GM23248 (cell line): ENCODE measurements at regions not wholly inside any gene's neighbourhood (a gene's known extent, or its start where the extent isn't known, plus 50 kb on each side); places are given as distances from the start of the nearest gene placed in this dataset.

Experiments used
- DNase-seq: peaks from one replicate; pipeline ENCODE4 v3.0.0-alpha.2; 2015
- H2AFZ ChIP-seq: fragments of 200-600 bp; sonication (generic); 2 replicates; pipeline ENCODE4 v1.6.1; 2016; ENCODE audit warnings: antibody characterized with exemption
- H3F3A ChIP-seq: fragments of 200-600 bp; sonication (generic); 2 replicates; pipeline ENCODE4 v1.6.1; 2016; ENCODE audit warnings: mild to moderate bottlenecking, antibody characterized with exemption, mixed run types; ENCODE audit not compliant: insufficient read depth
- H3K27ac ChIP-seq: fragments of 200-600 bp; sonication (generic); 2 replicates; pipeline ENCODE4 v1.5.1; 2016; ENCODE audit warnings: mild to moderate bottlenecking
- H3K27me3 ChIP-seq: fragments of 200-600 bp; sonication (generic); replicated peaks from 2 replicates; pipeline ENCODE4 v1.6.1; 2016; ENCODE audit warnings: mild to moderate bottlenecking; ENCODE audit not compliant: insufficient read depth
- H3K36me3 ChIP-seq: fragments of 200-600 bp; sonication (generic); 2 replicates; pipeline ENCODE4 v1.6.1; 2016; ENCODE audit warnings: low read depth, mild to moderate bottlenecking
- H3K4me1 ChIP-seq: fragments of 200-600 bp; sonication (generic); 2 replicates; pipeline ENCODE4 v1.6.1; 2016; ENCODE audit warnings: mild to moderate bottlenecking; ENCODE audit not compliant: insufficient read depth
- H3K4me2 ChIP-seq: fragments of 200-600 bp; sonication (generic); one replicate; pipeline ENCODE4 v1.6.1; 2016; ENCODE audit warnings: mild to moderate bottlenecking; ENCODE audit not compliant: unreplicated experiment
- H3K4me3 ChIP-seq: fragments of 200-600 bp; sonication (generic); 2 replicates; pipeline ENCODE4 v1.5.1; 2016; ENCODE audit warnings: mild to moderate bottlenecking
- H3K79me2 ChIP-seq: fragments of 200-600 bp; sonication (generic); 2 replicates; pipeline ENCODE4 v1.6.1; 2016; ENCODE audit warnings: mild to moderate bottlenecking; ENCODE audit not compliant: insufficient read depth
- H3K9ac ChIP-seq: fragments of 200-600 bp; sonication (generic); 2 replicates; pipeline ENCODE4 v1.6.1; 2016; ENCODE audit warnings: mild to moderate bottlenecking
- H3K9me2 ChIP-seq: fragments of 200-600 bp; sonication (generic); 2 replicates; pipeline ENCODE4 v1.6.1; 2016; ENCODE audit warnings: mixed run types, mild to moderate bottlenecking, moderate library complexity; ENCODE audit not compliant: insufficient read depth
- H3K9me3 ChIP-seq: fragments of 200-600 bp; sonication (generic); one replicate; pipeline ENCODE4 v1.6.1; 2017; ENCODE audit warnings: low read depth
- H4K20me1 ChIP-seq: fragments of 200-600 bp; sonication (generic); 2 replicates; pipeline ENCODE4 v1.6.0; 2016; ENCODE audit not compliant: insufficient read depth
- EZH2 ChIP-seq: fragments of 200-600 bp; sonication (generic); IDR thresholded peaks from 2 replicates; pipeline ENCODE4 v1.6.1; 2018; ENCODE audit warnings: antibody characterized with exemption, mild to moderate bottlenecking; ENCODE audit not compliant: insufficient read depth, poor library complexity, severe bottlenecking
- EZH2phosphoT487 ChIP-seq: fragments of 200-600 bp; sonication (generic); IDR thresholded peaks from 2 replicates; pipeline ENCODE4 v1.6.1; 2018; ENCODE audit warnings: antibody characterized with exemption, moderate library complexity, mild to moderate bottlenecking, low read depth; ENCODE audit not compliant: insufficient read depth
- WGBS, 2 experiments: methylation state at CpG; one replicate each; pipeline ENCODE4 v1.1.6; 2015 to 2017; ENCODE audit warnings: low lambda C conversion rate in 2 of 2, low coverage in 1 of 2; ENCODE audit errors: missing lambda C conversion rate in 2 of 2; 5-methylcytosine and 5-hydroxymethylcytosine counted together
- in situ Hi-C: fragments of 300-500 bp; cut with MboI; formaldehyde crosslinking; loops from 2 replicates; pipeline ENCODE4 v1.15.0; 2020

DNA sequence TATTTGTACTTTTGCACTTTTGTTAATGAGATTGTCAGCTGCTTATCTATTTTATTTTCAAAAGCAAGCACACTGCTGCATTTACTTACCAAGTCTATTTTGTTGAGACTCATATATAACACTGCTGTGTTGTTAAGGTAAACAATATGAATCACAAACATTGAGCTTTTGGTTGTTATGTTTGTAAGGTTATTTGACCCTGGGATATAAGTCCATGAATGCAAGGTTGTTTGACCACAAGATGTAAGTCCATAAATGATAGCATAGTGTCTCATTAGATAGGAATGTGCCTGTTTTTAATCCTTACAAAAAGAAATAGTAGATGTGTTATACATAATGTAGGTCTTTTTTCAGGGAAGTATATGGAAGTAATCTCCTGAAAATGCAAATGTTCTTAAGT, 845.9 kb downstream of the CDH9 start:
- Histone ChIP-seq H3K36me3 (no peaks in the 10 kb centered on the region), H3K4me3 (no peak overlapping the region), H3K9me3 (no peaks in the 10 kb centered on the region), H3K9me2 (no peaks in the 10 kb centered on the region), H3K9ac (no peak overlapping the region), H3K4me2 (no peak overlapping the region), H3K4me1 (no peaks in the 10 kb centered on the region), H3K27ac (no peak overlapping the region), H2AFZ (no peak overlapping the region), H4K20me1 (no peaks in the 10 kb centered on the region), H3F3A (no peaks in the 10 kb centered on the region), H3K79me2 (no peaks in the 10 kb centered on the region), H3K27me3 (no peaks in the 10 kb centered on the region)
- no peak for DNase-seq
- in situ Hi-C loops = no loop called here
- TF ChIP-seq EZH2 = no peak
- TF ChIP-seq EZH2phosphoT487 = no peak

DNA sequence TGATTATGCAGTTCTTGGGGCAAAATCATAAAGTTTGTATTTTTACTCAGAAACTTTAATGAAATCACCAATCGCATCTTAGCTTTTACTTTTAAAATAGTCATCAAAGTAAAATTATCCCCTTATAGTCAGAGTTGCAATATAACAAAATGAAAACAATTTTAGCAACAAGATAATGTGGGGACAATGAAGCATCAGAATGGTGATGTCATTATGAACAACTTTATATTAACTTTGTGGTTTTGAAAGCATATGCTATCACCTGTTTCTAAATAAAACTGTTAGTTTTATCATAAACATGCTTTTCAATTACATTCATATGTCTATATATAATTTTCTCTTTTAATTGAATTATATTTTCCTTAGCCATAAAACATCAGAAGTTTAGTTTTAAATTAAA, 856.8 kb downstream of the CDH9 start:
- Histone ChIP-seq H2AFZ (no peak overlapping the region), H3K79me2 (no peaks in the 10 kb centered on the region), H3K9me3 (peaks cover 3% of the 10 kb centered on the region), H3K27me3 (no peaks in the 10 kb centered on the region), H3F3A (no peaks in the 10 kb centered on the region), H3K4me2 (no peak overlapping the region), H3K4me3 (no peak overlapping the region), H3K36me3 (no peaks in the 10 kb centered on the region), H3K27ac (no peak overlapping the region), H3K9ac (no peak overlapping the region), H4K20me1 (no peaks in the 10 kb centered on the region), H3K4me1 (no peaks in the 10 kb centered on the region), H3K9me2 (no peaks in the 10 kb centered on the region)
- no peak for DNase-seq
- TF ChIP-seq EZH2phosphoT487 = no peak
- TF ChIP-seq EZH2 = no peak
- 69 to 84% methylated on average over 1 of the region's 1 CpG for WGBS, 2 experiments
- in situ Hi-C loops = no loop called here

DNA sequence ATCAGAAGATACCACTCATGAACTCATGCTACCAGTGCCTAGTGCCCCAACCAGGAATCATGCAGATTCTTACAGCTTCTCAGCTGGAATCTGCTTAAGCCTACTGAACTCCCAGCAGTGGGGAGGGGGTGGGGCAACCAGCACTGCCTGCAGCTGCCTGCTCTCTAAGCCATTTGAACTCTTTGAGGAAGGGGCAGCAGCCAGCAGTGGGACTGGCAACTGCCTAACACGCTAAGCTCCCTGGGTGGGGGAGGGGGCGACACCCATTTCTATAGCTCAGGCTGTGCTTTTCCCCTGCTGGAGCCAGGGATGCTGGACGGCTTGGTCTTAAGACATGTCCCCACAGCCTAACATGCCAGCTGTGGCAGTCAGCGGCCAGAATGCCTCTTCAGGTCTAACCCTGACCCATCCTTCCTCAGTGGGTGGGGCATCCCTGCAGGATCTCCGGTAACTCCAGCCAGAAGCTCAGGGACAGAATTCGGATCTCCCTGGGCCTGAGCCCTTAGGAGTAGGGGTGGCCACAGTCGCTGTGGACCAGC, 889.7 kb downstream of the CDH9 start:
- no peak for DNase-seq
- 43 to 50% methylated on average over 5 to 7 of the region's 7 CpGs for WGBS, 2 experiments
- TF ChIP-seq EZH2 (no peak), EZH2phosphoT487 (no peak)

DNA sequence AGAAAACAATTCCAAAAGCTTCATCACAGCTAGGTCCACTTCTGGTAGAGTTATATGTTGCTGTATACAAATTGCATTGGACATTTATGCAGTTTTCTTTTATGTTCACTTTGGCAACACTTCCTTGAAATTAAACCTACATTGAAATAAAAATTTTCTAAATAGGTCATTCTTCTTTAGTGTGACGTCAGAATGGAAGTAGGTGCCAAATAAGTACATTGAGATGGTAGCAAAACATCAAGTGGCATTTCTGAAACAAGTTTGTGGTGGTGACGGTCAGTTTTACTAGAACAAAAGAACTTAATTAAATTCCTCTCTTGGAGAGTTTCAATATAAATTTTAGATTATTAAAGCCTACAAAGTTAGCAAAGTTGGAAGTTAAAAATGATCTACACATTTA, 895.1 kb downstream of the CDH9 start:
- no peak overlapping the region for H3K9ac ChIP-seq
- no peaks in the 10 kb centered on the region for H4K20me1 ChIP-seq
- no peaks in the 10 kb centered on the region for H3K36me3 ChIP-seq
- no peaks in the 10 kb centered on the region for H3K9me2 ChIP-seq
- H3K4me1 ChIP-seq = no peaks in the 10 kb centered on the region
- no peak for TF ChIP-seq EZH2
- no peak for TF ChIP-seq EZH2phosphoT487
- H3K9me3 ChIP-seq = no peaks in the 10 kb centered on the region
- H3K4me3 ChIP-seq = no peak overlapping the region
- no peaks in the 10 kb centered on the region for H3K79me2 ChIP-seq
- 14 to 18% methylated on average over 2 of the region's 2 CpGs for WGBS, 2 experiments
- no peaks in the 10 kb centered on the region for H3F3A ChIP-seq
- no peak overlapping the region for H2AFZ ChIP-seq
- H3K27ac ChIP-seq = no peak overlapping the region
- no peak overlapping the region for H3K4me2 ChIP-seq
- in situ Hi-C loops = no loop called here
- DNase-seq = no peak
- H3K27me3 ChIP-seq = no peaks in the 10 kb centered on the region

More for the DNA sequence above, 889.7 kb downstream of the CDH9 start:
- in situ Hi-C loops = no loop called here
- no peaks in the 10 kb centered on the region for H3K9me2 ChIP-seq
- no peak overlapping the region for H3K4me2 ChIP-seq
- no peaks in the 10 kb centered on the region for H3K27me3 ChIP-seq
- no peak overlapping the region for H3K4me3 ChIP-seq
- no peaks in the 10 kb centered on the region for H3K9me3 ChIP-seq
- no peaks in the 10 kb centered on the region for H3K79me2 ChIP-seq
- H3K27ac ChIP-seq = no peak overlapping the region
- no peaks in the 10 kb centered on the region for H3K4me1 ChIP-seq
- H3K9ac ChIP-seq = no peak overlapping the region
- no peaks in the 10 kb centered on the region for H3K36me3 ChIP-seq
- H4K20me1 ChIP-seq = no peaks in the 10 kb centered on the region
- no peak overlapping the region for H2AFZ ChIP-seq
- no peaks in the 10 kb centered on the region for H3F3A ChIP-seq

DNA sequence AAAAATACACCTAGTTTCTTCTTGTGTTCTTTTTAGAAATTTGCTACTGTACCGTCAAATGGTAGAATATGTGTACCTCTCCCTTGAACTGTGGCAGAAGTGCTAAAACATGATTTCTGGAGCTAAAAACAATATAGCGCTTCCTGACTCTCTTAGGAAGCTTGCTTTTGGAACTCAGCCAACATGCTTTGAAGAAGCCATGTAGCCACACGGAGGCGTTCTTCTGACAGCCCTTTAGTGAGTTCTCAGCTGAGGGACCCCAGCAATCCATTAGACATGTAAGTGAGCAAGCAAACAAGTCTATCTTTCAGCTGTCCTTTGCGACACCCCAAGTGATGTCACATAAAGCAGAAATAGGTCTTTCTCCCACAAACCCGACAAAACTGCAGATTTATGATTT, 917.0 kb downstream of the CDH9 start:
- no peaks in the 10 kb centered on the region for H3K36me3 ChIP-seq
- H3K4me3 ChIP-seq = no peak overlapping the region
- H3K27me3 ChIP-seq = no peaks in the 10 kb centered on the region
- H3K27ac ChIP-seq = no peak overlapping the region
- 35 to 40% methylated on average over 6 of the region's 6 CpGs for WGBS, 2 experiments
- no peaks in the 10 kb centered on the region for H3K4me1 ChIP-seq
- peak; percentile 1 for DNase-seq
- H2AFZ ChIP-seq = no peak overlapping the region
- no peak overlapping the region for H3K9ac ChIP-seq
- TF ChIP-seq EZH2 (no peak), EZH2phosphoT487 (no peak)
- no peaks in the 10 kb centered on the region for H3F3A ChIP-seq
- H3K9me3 ChIP-seq = no peaks in the 10 kb centered on the region
- H3K79me2 ChIP-seq = no peaks in the 10 kb centered on the region
- in situ Hi-C loops = no loop called here
- no peak overlapping the region for H3K4me2 ChIP-seq
- no peaks in the 10 kb centered on the region for H3K9me2 ChIP-seq
- no peaks in the 10 kb centered on the region for H4K20me1 ChIP-seq
